HG02588 (cell line): ENCODE measurements at regions not wholly inside any gene's neighbourhood (a gene's known extent, or its start where the extent isn't known, plus 50 kb on each side); places are given as distances from the start of the nearest gene placed in this dataset.

Experiments used
- ATAC-seq: cut with Tn5 transposase; IDR thresholded peaks from one replicate; pipeline ENCODE4 v1.9.1; 2021; ENCODE audit warnings: mild to moderate bottlenecking, moderate library complexity; ENCODE audit not compliant: unreplicated experiment

DNA sequence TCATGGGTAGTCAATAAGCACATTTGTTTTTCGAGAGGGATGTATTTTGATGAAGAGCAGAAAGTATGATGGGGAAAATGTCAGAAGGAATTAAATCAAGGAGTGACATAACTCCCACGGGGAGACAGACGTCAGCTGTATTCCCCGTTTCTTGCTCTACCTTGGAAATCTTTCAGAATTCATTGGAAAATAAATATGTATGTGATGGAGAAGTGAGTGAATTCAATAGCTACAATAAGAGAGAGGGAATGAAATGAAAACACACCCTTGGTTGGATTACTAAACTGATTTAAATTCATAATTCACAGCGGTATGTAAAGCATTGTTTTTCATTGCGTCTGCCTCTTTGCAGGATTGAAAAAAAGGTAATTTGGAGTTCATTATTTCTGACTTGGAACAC is 209.7 kb upstream of the KLF4 start:
- no peak for ATAC-seq

DNA sequence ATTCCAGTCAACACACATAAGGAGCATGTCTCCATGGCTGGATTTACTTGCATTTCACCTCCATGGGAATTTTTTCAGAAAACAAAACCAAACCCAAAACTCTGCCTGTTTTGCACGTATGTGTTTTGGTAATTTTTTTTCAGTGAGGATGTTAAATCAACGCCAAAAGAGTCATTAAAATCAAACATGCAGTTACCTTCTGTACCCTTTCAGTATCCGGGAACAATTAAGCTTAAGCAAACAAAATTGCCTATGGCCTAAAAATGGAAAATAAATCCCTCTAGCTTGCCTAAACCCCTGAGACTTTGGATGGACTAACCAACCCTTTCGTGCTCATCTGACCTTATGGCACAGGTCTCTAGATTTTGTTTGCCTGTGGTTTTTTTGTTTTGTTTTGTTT is 209.2 kb upstream of the KLF4 start:
- ATAC-seq = no peak

GRCh38 chr9:107696302-107696701 is 206.7 kb upstream of the KLF4 start:
- ATAC-seq = no peak

- ATAC-seq = no peak
Measured at GRCh38 chr9:107694390-107694789, 204.8 kb upstream of the KLF4 start.

DNA sequence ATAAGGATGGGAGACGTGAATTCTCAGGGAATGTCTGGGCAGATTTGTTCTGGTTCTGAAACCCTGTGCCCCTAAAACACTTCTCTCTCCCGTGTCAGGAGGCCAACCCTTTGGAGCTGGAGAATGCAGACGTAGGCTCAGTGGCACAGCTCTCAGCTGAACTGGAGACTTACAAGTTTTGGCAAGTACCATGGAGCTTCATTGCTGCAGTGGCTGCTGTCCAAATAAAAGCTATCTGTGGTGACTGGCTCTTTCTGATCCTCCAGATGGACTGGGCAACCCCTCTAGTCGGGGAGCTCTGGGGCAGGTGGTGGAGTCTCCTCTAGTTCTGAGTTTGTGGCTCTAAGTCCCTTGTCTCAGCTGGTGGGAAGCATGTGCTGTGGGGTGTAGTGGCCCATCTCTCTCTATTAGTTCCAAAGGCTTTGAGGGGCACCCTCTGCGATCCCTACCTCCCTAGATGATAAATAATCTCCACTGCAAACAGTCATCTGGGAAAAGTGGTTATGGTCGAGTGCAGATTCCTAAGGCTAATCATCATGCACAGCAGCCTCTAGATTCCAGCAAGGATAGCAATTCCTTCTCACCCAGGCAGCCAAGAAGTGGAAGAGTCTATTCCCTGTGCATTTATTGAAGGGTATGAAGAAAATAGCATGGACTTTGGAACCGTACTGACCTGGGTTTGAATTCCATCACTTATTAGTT is 204.2 kb upstream of the KLF4 start:
- no peak for ATAC-seq

GRCh38 chr9:107691664-107692063 is 202.1 kb upstream of the KLF4 start:
- no peak for ATAC-seq

DNA sequence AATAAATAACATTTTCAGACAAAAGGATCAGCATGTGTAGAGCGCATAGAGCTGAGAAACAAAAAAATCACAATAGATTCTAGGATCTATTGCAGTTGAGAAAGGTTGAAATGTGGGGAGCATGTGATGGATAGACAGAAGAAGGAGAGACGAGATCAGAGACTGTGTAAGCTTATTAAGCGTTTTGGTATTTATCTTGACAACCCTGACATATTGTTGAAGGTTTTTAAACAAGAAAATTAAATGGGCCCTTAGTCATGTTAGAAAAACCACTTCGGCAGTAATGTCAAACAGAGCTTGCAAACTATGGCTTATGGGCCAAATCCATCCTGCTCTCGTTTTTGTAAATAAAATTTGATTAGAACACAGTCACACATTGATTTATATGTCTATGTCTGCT is 200.5 kb upstream of the KLF4 start:
- no peak for ATAC-seq

DNA sequence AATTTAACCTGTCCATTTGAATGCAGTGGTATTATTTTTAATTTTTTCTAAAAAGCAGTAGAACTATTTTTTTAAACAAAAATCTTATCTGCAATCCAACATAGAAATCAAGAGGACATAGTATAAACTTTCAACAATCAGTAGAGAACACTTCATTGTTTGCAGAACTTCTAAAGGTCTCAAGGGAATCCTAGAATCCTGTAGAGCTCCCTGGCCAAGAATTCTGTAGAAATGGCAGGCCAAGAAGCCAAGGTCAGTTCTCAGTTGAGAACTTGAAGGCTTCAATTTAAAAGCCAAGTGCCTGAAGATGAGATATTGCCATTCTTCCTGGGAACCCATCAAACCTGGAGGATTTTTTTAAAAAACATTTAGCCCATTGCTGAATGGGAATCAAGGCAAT is 199.2 kb upstream of the KLF4 start:
- ATAC-seq = no peak

DNA sequence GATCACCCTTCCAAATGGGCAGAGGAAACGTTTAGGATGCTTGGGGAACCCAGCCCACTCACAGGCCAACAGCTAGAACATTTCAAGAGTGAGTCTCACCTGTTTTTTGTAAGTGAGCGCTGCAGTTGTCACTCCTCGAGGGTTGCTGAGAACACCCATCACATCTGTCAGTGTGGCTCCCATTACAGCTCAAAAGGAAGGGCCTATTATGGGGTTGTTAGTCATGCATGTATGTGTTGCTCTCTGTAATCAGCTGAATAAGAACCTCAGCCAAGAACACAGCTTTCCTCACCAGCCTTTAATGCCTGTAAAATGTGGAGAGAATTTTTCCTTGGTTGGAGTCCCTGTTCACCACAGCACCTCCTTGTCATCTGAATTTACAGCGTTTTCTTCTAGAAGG is 196.3 kb upstream of the KLF4 start:
- ATAC-seq = no peak

DNA sequence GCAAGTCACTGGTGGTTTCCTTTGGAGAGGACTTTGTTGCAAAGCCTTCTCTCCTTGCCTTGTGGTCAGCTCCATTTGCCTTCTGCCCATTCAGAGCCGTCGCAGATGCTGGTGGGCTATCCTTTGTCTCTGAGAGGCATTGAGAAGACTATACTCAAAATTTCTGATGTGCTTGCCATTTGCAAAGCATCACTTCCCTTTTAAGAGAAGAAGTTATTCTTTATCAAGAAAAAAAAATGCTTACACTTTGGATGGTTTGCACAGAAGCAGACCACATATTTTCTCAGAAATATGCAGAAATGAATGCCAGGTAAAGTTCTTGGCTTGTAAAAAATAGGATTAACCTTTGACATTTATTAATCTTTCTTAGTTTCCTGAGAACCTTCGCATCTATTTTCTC is 195.8 kb upstream of the KLF4 start:
- no peak for ATAC-seq

- ATAC-seq = no peak
Measured at GRCh38 chr9:107684224-107684623, 194.7 kb upstream of the KLF4 start.

- no peak for ATAC-seq
Measured at GRCh38 chr9:107683566-107683965, 194.0 kb upstream of the KLF4 start.

GRCh38 chr9:107681988-107682387 is 192.4 kb upstream of the KLF4 start:
- no peak for ATAC-seq

GRCh38 chr9:107675351-107676259 is 186.0 kb upstream of the KLF4 start:
- no peak for ATAC-seq

- no peak for ATAC-seq
Measured at GRCh38 chr9:107674721-107675277, 185.2 kb upstream of the KLF4 start.

DNA sequence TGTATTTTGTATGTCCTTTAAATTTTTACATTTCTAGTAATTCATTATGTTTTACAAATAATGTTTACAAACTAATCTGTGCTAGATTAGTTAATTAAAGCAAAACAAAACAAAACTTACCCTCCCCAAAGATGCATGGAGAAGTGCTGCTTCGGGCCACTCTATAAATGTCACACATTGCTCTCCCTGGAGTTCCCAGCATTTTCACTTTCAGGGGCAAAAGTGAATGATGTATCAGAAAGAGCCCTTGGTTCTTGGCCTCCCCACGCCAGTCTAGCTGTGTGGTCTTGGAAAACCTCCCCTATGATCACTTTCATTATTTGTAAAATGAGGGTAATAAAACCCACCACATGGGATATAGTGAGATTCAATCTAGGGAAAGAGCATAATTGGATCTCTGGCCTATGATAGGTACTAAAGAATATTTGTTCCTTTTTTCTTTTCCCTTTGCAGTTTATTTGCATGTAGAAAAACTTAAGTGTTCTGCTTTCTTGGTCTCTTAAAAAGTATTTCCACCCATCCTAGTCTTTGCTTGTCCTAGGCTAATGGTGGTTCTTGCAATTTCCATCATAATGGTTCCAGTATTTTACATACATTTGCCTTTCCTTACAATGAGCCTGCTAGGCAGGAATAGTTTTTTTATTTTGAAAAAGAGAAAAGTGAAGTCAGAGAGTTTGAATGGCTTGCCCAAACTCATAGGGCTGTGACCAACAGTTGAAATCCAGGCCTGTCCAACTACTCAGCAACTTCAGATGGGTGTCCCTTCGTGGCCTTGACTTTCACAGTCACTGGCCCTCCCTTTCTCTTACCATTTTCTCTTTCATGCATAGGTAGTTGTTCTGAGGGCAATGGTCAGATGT is 184.5 kb upstream of the KLF4 start:
- no peak for ATAC-seq

GRCh38 chr9:107671588-107671987 is 182.0 kb upstream of the KLF4 start:
- ATAC-seq = no peak

GRCh38 chr9:107669422-107669821 is 179.9 kb upstream of the KLF4 start:
- no peak for ATAC-seq

DNA sequence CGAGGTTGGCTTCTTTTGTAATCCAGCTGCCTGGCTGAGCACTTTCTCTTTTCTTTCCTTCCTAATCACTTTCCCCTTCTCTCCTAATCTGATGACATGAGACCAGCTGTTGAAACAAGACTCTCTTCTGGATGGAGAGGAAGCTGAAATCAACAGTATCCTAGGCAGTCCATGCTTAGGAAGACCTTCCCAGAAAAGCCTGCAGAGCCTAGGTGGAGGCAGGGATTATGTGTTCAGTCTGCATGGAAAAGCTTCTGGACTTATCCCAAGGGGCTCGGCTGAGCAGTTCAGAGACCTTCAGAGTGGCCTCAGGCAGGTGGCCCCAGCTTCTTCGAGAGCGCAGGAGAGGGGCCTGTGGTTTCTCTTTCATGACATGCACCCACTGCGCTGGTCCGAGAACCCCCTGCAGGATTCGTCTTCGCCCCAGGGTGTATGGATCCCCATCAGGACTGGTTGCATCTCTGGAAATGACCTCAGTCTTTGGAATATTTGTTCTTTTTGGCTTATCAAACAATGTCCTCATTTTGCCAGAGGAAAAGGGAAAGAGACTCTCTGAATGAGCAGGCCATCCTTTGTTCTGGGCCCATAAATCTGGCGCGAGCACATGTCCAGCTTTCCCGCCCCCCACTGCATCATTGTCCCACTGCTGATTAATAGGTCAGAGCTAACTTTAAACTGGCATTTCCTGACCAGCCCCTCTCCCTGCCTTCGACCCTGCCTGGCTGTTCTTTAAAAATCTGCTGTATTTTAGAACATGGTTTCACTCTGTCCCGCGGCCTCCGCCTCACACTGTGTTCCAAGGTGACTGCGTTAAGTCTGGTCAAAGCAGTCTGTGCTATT is 177.9 kb upstream of the KLF4 start:
- no peak for ATAC-seq

GRCh38 chr9:107665057-107665456 is 175.5 kb upstream of the KLF4 start:
- ATAC-seq = no peak
